Stimulated activated CD4-positive, alpha-beta T cell treated with anti-CD3 and anti-CD28 coated beads, Interleukin-12 subunit alpha, Interleukin-12 subunit beta, amount 100 ng/mL, for 48 hours (primary cell): ENCODE measurements at regions not wholly inside any gene's neighbourhood (a gene's known extent, or its start where the extent isn't known, plus 50 kb on each side); places are given as distances from the start of the nearest gene placed in this dataset.

ENCODE experiments used
- DNase-seq, 3 donors: peaks; one replicate each; pipeline ENCODE4 v3.0.0-alpha.2; 2020; ENCODE audit warnings: low read depth in 2 of 3, low spot score in 1 of 3

DNA sequence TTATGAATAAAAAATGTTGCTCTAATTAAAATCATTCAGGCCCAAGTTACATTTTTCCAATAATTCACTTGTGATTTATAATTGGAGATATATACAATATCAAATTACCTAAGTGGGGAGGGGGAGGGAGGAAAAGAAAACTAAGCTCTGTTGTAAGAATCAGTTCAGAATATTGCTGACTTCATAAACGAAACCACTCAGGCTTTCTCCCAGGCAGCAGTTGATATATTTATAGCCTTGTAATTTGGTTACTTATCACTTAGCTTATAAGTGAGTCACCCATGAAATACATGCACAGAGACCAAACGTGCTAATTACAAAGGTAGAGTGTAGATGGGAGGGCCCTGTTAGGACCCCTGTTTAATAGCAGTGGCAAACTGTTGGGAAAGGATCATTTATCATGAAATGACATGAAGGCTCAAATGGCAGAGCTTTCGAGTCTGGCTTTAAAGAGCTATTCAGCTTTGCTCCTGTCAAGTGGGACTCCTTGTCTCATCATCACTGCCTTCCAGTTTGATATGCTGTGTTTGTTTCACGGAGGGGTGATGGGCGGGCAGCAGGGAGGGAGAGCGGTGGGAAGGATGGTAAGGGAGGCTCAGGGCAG, 105.6 kb upstream of the PGRMC2 start:
- DNase-seq = no peak

DNA sequence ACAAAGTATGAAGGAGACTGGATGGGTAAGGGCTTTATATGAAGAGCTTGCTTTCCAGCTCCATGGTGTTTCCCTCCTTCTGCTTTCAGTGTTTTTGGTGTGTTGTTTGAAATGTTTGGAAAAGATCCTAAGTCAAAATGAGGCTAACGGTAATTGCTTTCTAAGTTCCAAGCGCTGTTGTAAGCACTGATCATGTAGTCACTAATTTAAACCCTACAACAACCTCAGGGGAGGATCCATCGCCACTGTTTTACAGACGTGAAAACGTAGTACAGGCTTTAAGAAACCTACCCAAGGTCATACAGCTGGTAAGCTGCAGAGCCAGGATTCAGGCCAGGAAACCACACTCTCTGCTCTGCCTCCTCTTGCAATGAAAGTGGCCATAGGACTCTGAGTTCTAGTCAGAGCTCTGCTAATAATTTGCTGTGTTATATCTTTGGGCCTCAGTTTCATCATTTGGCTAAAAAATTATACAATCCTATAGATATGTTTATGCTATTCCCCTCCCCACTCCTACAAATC, 102.9 kb upstream of the PGRMC2 start:
- DNase-seq = no peak

GRCh38 chr4:128388796-128389195, 101.2 kb upstream of the PGRMC2 start:
- DNase-seq = no peak

GRCh38 chr4:128388352-128388630, 100.7 kb upstream of the PGRMC2 start:
- DNase-seq = no peak

DNA sequence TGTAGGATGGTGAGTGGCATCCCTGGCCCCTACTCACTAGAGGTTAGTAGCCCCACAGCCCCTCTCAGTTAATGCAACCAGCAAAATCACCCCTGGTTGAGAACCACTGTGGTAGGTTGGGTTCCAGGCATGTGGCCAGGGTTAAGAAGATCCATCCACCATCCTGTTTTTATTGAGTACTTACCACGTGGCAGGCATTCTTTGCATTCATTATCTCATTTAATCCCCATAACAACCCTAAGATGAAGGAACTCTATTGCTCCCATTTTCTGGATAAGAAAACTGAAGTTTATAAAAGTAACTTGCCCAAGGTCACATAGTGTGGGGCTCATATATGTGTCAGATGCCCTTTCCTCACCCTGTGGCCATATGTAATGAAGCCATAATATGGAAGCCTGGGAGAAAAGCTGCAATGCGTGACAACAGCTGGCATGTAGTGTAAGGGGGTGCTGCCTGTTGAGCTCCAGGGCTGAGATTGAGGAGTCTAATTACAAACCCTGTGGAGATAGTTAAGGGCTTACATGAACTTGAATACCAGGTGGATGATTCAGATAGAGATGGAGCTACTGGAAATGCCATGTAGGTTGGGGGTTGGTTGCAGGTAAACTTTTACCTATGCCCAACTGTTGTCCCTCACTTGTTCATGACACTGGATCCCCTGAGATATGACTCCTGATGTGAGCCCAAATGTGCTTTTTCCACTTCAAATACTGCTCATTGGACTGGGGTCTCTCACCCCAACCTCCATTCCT, 100.2 kb upstream of the PGRMC2 start:
- DNase-seq = no peak

DNA sequence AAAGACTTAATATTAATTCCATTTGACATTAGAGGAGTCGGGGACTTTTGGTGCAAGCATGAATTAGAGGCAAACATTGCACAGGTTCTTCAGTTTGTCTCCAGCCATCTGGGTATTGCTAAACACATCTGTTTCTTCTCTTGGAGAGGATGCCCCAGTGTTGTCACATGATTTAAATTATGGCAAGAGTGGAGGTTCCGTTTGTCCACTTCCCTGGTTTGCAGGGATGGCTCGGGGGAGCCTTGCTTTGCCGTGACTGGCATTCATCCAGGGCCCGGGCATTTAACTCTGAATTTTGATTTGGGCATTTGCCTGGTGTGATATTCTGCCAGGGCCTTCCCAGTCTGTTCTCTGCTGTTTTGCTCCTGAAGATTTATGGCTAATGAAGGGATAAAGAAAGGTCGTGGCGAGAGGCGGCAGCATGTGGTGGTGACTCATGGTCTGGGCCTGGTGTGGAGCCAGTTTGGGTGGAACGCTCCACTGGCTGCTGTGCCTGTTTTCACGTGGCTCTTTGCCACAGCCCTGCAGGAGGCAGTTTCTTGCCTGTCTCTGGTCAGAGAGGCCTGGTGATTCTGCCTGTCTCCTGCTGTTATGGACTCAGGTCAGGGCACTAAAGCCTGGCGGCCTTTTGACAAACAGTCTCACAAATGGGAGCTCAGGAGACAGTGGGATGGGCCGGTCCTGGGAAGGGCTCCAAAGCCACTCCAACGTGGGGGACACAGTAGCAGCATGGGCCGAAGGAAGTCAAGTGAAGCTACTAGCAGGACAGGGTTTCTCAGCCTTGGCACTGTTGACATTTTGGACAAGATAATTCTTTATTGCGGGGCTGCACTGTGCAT, 99.4 kb upstream of the PGRMC2 start:
- DNase-seq = no peak

DNA sequence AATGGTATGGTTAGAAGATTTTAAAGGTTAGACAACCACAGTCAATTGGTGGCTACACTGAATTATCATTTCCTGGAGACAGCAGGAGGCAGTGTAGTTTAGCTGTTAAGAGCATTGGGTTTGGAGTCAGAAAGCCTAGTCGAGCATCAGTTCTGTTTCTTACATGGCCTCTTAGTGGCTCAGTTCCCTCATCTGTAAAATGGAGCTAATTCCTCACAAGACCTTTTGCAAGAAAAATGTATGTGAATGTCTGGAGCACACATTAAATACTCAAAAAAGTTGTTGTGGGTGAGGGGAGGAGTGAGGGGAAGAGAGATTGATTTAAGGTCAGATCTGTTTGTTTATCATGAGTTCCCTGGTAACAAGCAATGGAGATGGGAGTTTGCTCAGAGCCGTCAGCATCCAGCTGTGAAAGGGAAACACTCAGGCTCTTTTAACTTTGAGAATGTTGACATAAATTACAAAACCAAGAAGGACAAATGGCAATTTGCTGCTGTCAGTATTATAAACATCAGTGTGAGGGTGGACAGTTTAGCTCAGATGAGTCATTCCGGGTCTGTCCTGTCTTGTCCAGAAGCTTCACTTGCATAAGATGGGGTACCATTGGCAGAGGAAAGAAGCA, 98.2 kb upstream of the PGRMC2 start:
- no peak for DNase-seq

DNA sequence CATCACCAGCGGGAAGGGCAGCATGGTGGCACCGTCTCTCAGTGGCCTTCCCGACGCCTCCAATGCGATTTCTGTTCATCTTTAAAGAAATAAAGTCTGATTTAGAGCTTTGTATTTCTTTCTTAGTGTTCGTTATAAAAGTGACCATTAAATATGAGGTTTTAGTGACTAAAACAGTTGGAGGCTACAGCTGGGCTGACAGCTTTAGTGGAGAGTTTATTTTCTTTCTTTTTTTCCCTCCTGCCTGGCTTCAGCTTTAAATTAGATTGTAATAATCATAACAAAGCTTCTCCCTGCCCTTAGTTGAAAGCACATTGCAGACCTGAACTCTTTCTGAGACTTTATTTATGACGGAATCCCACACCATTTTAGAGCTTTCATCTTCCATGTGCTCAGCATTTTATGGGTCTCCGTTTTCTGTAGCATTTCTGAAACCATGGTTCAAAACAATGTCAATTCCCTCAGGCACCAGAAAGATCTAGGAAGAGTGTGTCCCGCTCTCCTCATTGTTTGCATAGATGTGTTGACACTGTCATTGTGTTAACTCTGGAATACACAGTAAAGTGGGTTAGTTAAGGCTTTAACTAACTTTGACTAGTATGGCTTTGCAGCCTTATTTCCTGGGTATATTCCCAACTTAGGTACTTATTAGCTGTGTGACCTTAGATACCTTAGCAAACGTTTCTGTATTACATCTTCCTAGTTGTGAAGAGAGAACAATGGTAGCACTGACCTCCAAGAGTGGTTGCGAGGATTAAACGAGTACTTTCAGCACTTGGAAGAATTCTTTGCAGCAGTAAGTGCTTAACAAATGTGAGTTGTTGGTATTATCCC, 97.4 kb upstream of the PGRMC2 start:
- DNase-seq = no peak

DNA sequence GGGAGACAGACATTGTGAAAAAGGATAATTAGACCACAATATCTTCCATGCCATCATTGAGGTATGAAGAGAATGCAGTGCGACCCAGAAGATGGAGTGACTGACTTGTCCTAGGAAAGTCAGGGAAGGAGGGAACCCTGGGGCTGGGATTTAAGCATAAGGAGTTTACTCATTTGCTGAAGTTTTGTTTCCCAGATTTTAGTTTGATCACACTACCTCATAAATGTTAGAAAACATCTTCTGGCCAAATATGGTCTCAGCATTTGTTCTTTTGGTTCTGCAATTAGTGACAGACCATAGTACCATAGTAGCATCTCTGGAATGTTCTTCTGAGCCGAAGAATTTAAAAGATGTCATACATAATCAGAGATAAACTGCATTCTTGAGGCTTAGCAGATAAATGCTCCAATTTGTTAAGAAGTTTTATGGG, 96.5 kb upstream of the PGRMC2 start:
- DNase-seq = no peak

- DNase-seq = no peak
These were observed 94.3 kb upstream of the PGRMC2 start for GRCh38 chr4:128381748-128382559.

GRCh38 chr4:128380306-128380705, 92.7 kb upstream of the PGRMC2 start:
- no peak for DNase-seq

- DNase-seq = no peak
These were observed 92.2 kb upstream of the PGRMC2 start for GRCh38 chr4:128379860-128380259.

DNA sequence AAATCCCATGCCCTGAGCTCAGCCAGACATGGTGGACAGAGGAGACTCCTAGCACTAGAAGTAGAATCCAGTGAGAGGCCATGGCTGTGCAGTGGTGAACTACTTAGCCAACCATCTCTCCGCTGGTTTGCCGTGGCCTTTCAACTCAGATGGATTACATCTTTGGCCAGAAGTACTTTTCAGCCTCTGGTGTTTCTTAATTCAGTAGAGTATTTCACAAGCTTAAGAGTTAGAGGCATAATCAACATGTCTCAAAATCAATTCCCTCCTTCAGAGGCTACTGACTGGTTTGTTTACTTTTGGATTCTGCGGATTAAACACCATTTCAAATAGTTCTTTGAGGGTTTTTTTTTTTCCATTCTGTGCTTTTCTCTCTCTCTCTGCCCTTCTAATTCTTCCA, 91.1 kb upstream of the PGRMC2 start:
- no peak for DNase-seq

DNA sequence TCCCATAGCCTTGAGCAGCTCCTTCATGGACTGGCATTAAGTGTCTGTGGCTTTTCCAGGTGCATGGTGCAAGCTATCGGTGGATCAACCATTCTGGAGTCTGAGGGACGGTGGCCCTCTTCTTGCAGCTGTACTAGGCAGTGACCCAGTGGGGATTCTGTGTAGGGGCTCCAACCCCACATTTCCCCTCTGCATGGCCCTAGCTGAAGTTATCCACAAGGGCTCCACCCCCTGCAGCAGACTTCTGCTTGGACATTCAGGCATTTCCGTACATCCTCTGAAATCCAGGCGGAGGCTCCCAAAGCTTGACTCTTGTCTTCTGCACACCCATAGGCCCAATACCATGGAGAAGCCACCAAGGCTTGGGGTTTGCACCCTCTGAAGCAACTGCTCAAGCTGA, 89.3 kb upstream of the PGRMC2 start:
- DNase-seq = no peak

GRCh38 chr4:128376303-128376702, 88.7 kb upstream of the PGRMC2 start:
- no peak for DNase-seq

- no peak for DNase-seq
These were observed 86.0 kb upstream of the PGRMC2 start for GRCh38 chr4:128373628-128374027.

GRCh38 chr4:128371876-128372275, 84.3 kb upstream of the PGRMC2 start:
- DNase-seq = no peak

DNA sequence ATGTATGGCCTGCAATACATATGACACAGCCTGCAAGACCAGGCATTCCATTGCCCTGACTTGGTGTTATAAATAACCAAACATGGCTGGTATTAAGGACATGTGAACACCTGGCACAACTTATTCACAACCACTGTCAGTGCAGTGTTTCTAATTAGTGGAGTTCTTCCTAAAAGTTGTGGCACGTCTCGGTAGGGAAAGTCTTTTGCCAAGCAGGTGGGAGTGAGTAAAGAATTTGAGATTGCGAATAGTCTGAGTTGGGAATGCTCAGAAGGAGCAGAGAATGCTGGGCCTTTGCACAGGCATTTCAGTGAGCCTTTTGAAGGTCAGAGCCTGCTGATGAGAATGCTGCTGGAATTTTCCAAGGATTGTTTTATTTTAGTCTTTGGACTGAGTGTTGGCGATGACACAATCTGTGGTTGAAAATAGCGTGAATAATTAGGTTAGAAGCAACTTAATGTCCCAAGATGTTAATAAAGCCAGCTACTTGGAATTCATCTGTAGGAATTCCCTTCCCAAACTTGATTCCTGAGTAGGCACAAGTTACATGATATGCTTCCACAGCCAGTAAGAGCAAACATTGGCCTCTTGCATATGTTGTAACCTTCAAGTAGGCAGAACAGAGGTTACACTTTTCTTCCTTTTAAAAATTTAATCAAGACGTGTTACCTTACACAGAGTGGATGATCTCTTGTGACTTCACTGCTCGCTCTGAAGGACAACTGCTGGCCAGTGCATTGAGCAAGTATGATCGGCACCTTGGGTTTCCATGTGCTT, 83.6 kb upstream of the PGRMC2 start:
- no peak for DNase-seq

- no peak for DNase-seq
These were observed 78.6 kb upstream of the PGRMC2 start for GRCh38 chr4:128366212-128366611.
